M059J (cell line): ENCODE measurements at regions not wholly inside any gene's neighbourhood (a gene's known extent, or its start where the extent isn't known, plus 50 kb on each side); places are given as distances from the start of the nearest gene placed in this dataset.
"Not testable (repeated sequence)": the region's sequence is repeated elsewhere in the genome, so short reads cannot be mapped to it uniquely, and the experiment has no call there.

Source experiments
- DNase-seq: peaks from one replicate; pipeline ENCODE4 v3.0.0-alpha.2; 2012; ENCODE audit warnings: low read depth

DNA sequence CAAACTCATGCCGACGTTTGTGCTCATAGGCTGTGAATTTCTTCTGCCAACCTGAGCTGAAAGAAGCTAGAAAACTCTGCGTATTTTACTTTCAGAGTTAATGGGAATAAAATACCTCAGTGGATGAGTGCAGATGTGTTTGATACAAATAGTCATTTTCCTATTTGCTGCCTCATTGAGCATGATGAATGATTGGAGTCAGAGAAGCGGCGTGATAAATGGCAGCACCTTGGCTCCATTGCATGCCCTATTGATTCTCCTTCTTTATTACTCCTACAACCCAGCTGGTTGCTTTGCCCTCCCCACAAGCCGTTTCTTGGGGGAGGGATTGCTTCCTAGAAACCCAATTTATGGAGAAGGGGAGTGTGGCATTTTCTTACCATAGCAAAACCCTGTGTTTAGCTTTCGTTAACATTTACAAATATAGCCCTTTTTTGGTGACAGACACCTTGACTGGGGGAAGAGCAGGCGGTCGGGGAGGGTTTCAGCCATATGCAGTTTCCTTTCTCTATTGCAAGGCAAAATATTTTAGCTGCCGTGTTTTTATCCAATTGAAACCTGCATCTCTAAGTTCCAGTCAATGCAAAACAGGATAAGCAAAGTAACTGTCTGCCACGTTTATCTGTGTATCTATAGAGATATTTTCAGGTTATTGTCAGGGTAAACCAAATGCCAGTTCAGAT, 93.1 kb upstream of the TBCA start:
- DNase-seq = no peak

DNA sequence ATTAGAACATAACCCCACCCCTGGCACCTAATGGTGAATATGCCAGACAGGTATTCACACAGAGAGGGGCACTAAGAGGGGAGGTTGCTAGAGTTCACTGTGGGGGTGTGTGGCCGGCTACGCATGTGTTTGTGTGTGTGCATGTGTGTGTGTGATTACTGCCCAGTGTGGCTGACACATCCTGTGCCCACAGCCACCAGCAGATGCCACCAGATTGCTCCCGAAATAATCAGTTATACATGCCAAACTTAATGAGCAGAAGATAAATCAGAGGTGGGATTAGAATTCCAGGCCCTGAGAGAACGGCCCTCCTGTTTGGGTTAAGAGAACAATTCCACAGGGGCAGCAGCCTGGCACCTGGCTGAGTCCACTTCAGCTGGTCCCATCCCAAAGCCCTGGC, 91.8 kb upstream of the TBCA start:
- peak; percentile 22 for DNase-seq

DNA sequence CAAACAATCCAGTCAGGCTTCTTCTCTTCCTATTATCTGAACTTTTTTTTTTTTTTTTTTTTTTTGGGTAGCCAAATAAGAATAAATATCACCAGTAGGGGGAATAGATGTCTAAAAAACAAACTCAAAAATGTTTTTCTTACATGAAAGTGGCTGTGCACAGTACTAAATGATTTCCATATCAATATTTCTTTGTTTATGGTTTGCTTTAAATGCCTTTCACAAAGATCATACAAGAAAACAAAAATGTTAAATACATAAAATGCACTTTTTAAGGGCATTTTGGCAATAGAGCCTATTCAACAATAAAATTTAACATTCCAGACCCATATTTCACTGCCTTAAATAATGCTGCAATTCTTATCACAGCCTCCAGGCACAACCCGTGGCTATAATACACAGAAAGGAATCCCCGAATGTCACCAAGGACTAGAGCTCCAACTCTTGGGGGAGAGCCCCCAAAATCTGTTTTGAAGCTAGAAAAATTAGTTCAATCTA, 91.1 kb upstream of the TBCA start:
- peak; percentile 28 for DNase-seq

DNA sequence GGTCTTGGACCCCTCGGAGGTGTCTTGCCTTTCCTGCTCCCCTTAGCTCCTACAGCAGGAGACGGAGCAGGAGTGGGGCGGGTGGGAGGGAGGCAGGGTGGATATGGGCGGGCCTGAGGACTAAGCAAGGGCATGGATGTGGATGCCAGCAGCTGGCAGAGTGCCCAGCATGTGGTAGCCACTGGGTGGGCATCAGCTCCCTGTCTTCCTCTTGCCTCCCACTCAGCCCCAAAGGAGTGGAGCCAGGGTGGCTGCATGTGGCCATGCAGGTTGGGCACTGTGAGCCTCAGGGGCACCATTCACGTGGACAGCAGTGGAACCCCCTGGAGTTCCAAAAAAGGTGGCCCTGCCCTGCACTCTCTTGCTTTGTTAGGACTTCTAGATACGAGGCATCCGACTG, 90.1 kb upstream of the TBCA start:
- DNase-seq = no peak

DNA sequence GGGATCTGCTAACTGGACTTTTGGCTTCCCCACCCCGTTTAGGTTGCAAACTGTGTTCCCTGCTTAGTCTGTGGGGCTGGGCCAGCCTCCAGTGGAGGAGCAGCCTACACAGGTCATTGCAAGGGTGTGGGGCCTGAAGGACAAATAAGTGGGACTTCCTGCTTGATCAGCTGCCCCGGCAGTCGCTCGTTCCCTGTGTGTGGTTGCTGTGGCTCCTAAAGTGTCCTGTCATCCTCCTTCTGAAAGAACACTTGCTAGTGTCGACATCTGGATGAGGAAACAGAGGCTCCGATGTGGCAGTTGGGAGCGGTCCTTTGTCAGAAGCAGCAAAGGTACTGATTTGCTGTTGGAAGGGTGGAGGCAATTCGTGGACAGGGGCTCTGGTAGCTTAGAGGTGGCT, 88.9 kb upstream of the TBCA start:
- no peak for DNase-seq

DNA sequence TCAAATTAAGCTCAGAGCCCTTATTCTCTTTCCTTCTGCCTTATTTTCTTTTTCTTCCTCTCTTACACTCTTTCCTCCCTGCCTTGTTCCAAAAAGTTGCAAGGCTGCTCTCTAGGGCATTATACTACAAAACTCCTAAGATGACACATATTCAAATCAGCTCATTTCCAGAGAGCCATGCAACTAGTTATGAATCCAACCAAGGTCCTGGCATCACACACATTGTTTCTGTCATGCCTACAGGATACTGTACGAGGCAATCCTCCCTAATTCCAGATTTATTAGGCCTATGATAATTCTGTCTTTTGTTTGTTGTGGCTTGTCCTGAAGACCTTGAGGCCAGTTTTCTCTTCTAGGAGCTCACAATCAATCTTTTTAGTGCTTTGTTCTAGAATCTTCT, 87.0 kb upstream of the TBCA start:
- DNase-seq = no peak

DNA sequence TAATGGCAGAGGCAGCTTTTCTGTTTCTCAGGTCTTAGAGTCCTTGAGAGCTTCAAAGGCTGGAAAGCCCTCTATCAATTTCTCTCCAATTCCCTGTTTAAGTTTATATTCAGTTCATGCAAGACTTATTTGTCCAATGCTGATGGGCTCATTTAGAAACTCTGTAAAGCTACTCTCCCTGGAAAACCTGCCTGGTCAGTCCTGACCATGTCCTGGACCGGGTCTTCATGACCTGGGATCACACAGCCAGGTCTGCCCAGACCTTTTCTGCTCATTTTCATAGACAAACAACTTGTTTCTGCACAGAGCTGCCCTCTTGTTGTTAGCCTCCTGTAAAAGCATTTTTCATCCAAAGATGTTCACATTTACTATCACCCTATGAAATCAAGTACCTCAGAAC, 85.4 kb upstream of the TBCA start:
- DNase-seq = no peak

DNA sequence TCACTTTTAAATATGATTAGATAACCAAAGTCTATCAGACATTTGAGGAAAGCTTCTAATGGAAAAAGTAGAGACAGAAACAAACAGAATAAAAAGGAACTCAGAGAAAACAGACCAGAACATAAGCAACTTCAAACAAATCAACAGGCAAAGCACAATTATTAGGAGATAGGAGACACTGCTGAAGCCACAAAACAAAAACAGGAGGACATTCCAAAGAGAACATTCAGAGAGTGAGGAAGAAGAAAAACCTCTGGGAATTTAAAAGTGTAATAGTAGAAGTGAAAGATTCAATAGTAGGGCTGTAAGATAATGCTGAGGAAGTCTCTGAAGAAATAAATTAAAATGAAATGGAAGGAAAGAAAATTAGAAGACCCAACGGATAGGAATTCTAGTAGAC, 83.2 kb upstream of the TBCA start:
- no peak for DNase-seq

DNA sequence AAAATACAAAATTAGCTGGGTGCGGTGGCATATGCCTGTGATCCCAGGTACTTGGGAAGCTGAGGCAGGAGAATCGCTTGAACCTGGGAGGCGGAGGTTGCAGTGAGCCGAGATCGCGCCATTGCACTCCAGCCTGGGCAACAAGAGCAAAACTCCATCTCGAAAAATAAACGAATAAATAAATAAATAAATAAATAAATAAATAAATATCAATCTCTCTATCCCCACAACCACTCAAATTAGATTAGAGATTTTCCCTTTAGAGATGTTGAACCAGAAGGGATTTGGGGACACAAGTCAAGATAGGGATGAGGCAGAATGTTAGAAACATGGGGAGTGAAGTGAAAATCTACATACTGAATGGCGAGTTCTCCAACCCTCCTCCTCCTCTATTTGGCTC, 82.5 kb upstream of the TBCA start:
- DNase-seq = not testable (repeated sequence)

DNA sequence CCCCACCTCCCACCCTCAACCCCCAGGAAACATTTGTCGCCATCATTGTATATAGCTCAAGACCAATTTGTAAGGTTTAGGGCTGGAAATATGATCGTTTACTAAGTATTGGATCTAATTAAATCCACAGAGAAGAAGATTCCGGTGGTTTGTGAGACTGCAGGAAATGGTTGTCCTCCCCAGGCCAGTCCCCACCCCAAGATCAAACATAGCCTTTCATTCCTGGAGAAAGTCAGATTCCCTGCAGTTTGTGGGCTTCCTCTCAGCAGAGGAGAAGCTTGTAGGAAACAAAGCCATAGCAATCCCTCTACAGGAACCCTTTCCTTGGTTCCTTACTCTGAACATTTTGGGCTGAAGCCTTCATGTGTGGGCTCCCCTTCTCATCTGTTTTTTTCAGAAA, 79.2 kb upstream of the TBCA start:
- no peak for DNase-seq

DNA sequence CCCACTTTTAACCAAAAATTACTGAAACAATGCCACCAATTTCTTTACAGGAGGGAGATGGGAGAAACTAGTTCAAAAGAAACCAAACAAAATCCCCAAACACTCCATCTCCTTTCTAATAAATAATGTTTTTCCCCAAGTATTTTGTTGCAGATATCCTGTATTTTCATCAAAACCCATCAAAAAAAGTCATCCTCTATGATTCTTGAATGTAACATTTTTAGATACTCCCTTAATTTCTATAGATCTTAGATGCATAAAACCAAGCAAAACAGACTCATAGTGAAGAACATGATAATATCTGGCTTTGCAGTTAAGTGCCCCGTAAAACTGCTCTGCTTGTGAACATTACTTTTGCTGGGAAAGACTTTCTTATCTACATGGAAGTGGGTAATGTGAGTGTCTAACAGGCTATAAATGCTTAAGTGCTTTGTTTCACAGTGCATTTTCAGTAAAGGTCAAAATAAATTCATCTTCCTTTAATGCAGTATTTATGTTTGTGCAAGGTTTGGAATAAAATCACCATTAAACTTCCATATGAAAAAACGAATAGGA, 77.3 kb upstream of the TBCA start:
- DNase-seq = no peak

DNA sequence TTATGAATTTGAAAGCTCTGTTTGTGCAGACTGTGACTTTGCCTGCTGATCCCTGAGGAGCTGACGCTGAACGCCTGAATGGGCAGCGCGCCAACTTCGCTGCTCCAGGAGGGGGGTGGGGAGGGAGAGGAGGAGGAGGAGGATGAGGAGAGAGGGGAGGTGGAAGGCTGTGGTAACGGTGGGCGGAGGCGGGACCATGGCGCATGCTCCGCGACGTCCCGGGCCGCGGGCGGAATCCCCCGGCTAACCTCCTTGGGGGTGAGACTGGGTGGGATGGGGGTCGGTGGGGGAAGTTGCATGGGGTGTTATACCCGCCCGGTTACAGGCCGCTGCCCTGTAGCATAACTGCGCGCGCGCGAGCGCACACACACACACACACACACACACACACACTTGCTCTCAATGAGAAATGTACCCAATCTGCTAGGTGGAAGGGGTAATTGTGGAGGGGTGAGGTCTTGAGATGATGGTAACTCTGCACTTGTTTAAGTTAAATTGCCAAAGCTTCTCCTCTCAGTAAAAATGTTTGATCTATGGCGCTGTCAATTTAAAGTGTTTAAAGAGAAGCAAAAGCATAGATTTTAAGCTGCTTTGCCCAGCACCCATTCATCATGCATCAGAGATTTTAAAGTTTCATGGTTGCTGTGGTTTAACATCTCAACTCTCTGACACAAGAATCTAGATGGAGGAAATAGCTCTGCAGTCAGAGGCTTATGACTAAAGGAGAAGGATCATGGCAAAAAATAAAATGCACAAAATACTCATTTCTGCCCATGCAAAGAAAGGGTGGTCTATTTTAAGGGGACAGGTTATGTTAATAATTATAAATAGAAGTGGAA, 76.6 kb upstream of the TBCA start:
- DNase-seq = peak; percentile 53

DNA sequence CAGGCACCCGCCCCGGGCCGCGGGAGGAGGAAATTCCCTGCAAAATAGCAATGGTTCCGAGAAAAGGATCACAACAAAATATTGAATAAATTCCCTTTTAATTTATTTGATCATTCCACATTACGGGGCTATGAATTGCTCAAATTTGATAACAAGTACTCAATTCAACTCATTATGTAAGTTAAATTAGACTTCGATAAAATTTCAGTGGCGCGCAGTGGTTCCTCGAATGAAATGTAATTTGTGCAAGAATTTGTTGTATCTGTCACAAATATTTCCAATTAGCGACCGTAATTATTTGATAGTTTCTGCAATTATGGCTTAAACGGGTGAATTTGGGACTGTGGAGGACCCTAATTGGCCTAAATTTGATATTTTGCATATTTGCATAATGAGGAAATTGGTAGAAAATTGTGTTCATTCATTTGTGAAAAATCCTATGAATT, 76.0 kb upstream of the TBCA start:
- no peak for DNase-seq

DNA sequence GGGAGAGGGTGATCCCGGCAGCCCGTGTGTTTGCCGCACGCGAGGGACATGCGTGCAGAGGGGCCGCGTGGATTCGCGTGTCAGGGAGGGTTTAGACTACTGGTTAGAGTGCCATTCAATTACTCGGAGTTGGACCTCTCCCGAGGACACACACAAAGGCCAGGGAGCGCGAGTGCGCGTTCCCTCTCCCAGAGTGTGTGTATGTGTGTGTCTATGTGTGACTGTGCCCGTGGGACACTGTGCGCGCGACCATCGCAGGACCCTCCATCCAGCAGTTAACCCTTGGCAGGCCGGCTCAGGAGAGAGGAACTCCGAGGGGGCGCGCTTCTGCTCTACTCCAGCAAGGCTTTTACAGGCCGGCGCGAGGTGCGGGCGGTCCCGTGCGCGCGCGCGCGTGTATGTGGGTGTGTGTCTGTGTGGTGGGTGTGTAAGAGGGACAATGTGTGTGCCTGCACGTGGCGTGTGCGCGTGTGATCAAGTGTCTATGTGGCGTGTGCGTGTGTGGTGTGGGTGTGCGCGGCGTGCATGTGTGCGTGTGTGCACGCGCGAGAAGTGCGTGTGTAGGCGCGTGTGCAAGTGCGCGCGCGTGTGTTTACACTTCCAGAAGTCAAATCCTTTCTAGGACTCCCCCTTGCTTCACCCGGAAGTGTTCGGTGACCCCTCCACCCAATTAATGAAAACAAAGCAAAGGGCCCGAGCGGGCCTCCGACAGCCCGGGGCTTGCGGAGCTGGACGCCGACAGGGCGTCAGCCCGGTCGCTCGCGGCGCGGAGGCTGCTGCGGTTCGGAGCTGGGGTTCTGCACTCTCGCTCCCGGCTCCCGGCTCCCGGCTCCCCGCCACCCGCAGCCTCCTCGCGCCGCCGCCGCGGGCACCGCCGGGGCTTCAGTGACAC, 75.3 kb upstream of the TBCA start:
- peak; percentile 22 for DNase-seq

DNA sequence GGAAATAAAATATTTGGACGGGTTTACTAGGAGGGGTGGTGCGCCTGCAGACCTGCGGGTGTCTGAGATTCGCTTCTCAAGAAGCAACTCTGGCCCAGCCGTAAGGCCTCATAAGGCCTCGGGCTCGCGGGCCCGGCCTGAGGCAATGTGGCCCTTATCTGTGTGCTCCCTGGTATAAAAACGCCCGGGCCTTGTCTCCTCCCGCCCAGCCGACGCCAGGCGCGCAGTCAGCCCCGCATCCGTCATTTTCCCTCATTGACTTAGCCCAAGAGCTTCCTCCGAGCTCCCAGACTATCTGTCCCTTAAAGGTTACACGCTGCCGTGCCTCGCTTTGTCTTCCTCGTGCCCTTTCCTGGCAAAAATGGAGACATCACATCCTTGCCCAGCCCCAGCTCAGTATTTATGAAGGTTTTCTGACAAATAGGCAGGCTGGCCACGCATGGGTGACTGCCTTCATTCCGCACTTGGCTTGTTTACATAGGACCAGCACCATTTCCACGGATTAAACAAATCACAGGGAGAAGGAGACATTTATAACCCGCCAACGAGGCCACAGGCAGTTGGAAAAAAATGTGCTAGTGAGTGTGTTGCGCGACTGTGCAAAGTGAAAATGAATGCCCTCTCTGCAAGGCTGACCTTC, 74.5 kb upstream of the TBCA start:
- DNase-seq = no peak

DNA sequence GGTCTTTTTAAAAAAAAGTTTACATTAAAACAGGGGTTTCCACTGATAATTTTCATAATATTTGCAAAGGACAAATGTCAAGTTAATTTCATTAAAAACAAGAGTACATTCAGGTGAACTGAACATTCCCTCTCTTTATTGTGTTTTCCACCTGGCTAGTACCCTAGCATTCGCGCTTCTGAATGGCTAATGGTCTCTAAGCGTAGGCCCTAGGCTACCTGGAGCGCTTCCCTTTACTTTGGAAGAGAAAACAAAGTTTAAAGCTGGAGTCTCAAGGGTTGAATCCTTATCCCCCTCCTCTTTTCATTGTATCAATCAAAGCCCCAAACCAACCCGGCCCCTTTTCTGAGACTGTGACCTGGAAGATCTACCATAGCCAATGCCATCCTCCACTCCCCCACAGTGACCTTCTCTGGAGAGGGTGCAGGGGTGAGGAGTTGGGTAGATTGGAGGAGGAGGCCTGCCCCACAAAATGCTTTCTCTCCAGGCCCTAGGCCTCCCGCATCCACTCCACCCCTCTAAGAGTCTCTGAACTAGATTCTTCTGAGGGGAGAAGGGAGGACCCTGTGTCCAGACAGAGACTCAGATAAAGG, 73.3 kb upstream of the TBCA start:
- no peak for DNase-seq

DNA sequence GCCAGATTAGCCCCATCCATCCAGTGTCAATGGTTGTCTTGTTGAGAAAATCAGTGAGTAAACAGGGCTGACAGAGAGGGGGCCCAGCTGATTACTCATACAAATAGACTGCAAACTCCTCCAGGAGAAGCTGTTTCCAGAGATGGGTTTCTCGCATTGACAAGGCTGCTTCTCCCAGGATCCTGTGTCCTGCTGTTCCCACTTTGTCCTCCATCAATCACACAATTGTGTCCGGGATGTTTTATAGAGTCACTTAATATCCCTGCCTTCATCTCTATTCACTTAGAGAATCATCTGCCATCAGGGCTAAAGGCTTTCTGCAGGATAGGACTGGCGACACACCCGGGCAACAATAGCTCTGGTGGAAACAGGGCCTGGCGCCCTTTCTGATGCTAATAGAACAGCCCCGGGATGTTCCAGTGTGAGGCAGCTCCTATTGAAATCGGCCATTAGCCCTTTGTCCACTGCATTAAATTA, 71.7 kb upstream of the TBCA start:
- DNase-seq = no peak

DNA sequence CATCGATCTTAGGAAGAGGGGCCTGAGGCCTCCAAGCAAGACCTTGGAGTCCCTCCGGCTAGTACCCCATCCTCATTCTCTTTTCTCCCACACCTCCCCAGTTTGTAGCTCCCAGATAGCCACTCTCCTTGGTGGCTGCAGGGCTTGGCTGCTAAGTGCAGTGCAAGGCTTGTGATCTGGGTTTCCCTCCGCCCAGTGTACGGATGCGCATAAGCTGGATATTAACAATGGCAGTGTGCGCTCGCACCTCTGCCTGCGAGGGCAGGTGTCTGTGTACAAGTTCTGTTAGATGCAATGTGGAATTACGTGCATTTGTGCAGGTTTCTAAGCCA, 71.0 kb upstream of the TBCA start:
- no peak for DNase-seq

DNA sequence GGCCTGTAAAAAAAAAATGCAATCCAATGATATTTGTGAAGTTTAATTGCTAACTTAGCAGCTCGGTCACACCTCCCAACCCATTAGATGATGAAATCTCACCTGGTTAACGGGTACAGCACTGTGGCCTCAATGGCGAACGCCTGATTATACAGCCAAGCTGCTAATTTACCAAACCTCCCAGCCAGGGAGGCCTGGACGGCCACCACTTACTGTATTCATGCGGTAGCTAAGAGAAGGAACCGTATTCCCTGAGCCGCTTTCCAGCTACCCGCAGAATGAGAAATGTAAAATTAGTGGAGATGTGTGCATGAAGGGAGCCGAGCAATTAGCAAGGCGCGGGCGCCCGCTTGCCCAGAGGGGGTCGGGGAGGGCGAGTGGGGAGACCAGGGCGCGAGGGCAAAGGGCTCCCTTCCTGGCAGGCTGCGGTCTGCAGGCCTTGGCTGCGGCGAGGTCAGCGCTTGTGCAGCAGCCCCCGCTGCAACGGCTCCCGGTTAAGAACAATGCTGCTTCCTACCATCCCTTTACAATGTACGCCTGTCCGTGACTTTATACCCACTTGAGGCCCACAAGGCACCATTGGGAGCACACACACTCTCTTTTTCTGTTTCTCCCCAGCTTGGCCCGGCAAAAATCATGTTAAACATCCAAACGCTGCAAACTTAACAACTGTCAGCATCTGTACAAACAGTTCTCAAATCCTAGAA, 70.4 kb upstream of the TBCA start:
- no peak for DNase-seq

DNA sequence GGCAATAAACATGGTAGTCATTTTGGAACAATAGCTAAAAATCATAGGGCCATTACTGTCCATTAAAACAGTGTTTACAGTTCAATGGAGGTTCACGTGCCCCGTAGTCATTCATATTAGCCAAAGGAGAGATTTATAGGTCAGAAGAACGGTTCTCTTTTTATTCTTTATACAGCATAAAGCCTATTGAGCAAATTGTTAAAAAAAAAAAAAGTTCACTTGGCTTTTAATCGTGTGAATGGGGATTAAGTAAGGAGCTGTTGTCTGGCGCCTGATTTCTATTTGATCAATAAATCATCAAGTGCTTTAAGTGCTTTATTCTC, 69.1 kb upstream of the TBCA start:
- DNase-seq = no peak
